HEK293T (cell line): ENCODE measurements at regions not wholly inside any gene's neighbourhood (a gene's known extent, or its start where the extent isn't known, plus 50 kb on each side); places are given as distances from the start of the nearest gene placed in this dataset.

Experiments used
- ARNT ChIP-seq: fragments of 450-650 bp; IDR thresholded peaks from 2 replicates; pipeline ENCODE4 v1.6.1; 2017; ENCODE audit warnings: mild to moderate bottlenecking
- BHLHE40 ChIP-seq: fragments of 450-650 bp; IDR thresholded peaks from 2 replicates; pipeline ENCODE4 v1.6.1; 2016; ENCODE audit warnings: mild to moderate bottlenecking, moderate library complexity, borderline replicate concordance
- FOXK2 ChIP-seq: fragments of 450-650 bp; IDR thresholded peaks from 2 replicates; pipeline ENCODE4 v1.6.1; 2016; ENCODE audit warnings: mild to moderate bottlenecking
- HDGF ChIP-seq: fragments of 450-650 bp; IDR thresholded peaks from 2 replicates; pipeline ENCODE4 v1.6.1; 2017; ENCODE audit warnings: antibody characterized with exemption, borderline replicate concordance
- L3MBTL2 ChIP-seq: fragments of 450-650 bp; conservative IDR thresholded peaks from 2 replicates; pipeline ENCODE4 v1.6.1; 2016; ENCODE audit warnings: mild to moderate bottlenecking
- SP1 ChIP-seq: fragments of 450-650 bp; IDR thresholded peaks from 2 replicates; pipeline ENCODE4 v1.6.1; 2017

- no peak for TF ChIP-seq SP1
- TF ChIP-seq HDGF = no peak
- no peak for TF ChIP-seq L3MBTL2
- no peak for TF ChIP-seq ARNT
- no peak for TF ChIP-seq BHLHE40
- TF ChIP-seq FOXK2 = no peak
Measured at GRCh38 chr17:68103148-68103547, 67.6 kb downstream of the KPNA2 start.
